ENCODE measurements at regions not wholly inside any gene's neighbourhood (a gene's known extent, or its start where the extent isn't known, plus 50 kb on each side); places are given as distances from the start of the nearest gene placed in this dataset.

GRCh38 chr17:70523426-70523825 is 354.1 kb downstream of the KCNJ2 start:
- TF ChIP-seq CTCF (conservative IDR thresholded peaks at IDR 0.05 in 1 of 2, IDR thresholded peaks at IDR 0.05 in 1 of 2; ENCODE audit: extremely low read depth in 1 of 2, insufficient read depth in 1 of 2, low read depth in 1 of 2, low read length in 2 of 2) = no peak
- TF ChIP-seq EZH2 (IDR thresholded peaks at IDR 0.05; ENCODE audit: borderline replicate concordance, low read length) = no peak

All from mammary epithelial cell (primary cell).